SIG-M5 treated with dmso at 0.1 percent for 504 hours (cell line): ENCODE measurements at regions not wholly inside any gene's neighbourhood (a gene's known extent, or its start where the extent isn't known, plus 50 kb on each side); places are given as distances from the start of the nearest gene placed in this dataset.

Experiments
- DNase-seq: peaks from one replicate; lab custom pipeline; 2025; ENCODE audit not compliant: unreplicated experiment; lab: John Stamatoyannopoulos, UW

GRCh38 chr11:123304828-123305466 lies 109.9 kb upstream of the CLMP start:
- DNase-seq: no peak

GRCh38 chr11:123303924-123304323 lies 108.9 kb upstream of the CLMP start:
- DNase-seq: no peak

GRCh38 chr11:123302751-123303195 lies 107.7 kb upstream of the CLMP start:
- DNase-seq: peak; percentile 20

- peak; percentile 7 for DNase-seq
These were observed 106.8 kb upstream of the CLMP start for GRCh38 chr11:123301696-123302400.

GRCh38 chr11:123301013-123301591 lies 106.1 kb upstream of the CLMP start:
- no peak for DNase-seq

- no peak for DNase-seq
These were observed 104.7 kb upstream of the CLMP start for GRCh38 chr11:123299721-123300120.

- no peak for DNase-seq
These were observed 103.7 kb upstream of the CLMP start for GRCh38 chr11:123298488-123299447.

- DNase-seq: no peak
These were observed 97.6 kb upstream of the CLMP start for GRCh38 chr11:123292647-123293046.

GRCh38 chr11:123291201-123291869 lies 96.3 kb upstream of the CLMP start:
- DNase-seq: no peak

- DNase-seq: peak; percentile 15
These were observed 91.7 kb upstream of the CLMP start for GRCh38 chr11:123286761-123287160.

GRCh38 chr11:123286255-123286654 lies 91.2 kb upstream of the CLMP start:
- no peak for DNase-seq

- no peak for DNase-seq
These were observed 89.4 kb upstream of the CLMP start for GRCh38 chr11:123284454-123284853.

- no peak for DNase-seq
These were observed 87.5 kb upstream of the CLMP start for GRCh38 chr11:123282597-123282996.

GRCh38 chr11:123273616-123274015 lies 78.6 kb upstream of the CLMP start:
- no peak for DNase-seq

GRCh38 chr11:123272565-123272964 lies 77.5 kb upstream of the CLMP start:
- no peak for DNase-seq

GRCh38 chr11:123268156-123268555 lies 73.1 kb upstream of the CLMP start:
- DNase-seq: no peak

- DNase-seq: no peak
These were observed 70.9 kb upstream of the CLMP start for GRCh38 chr11:123265951-123266350.

GRCh38 chr11:123264431-123264780 lies 69.4 kb upstream of the CLMP start:
- DNase-seq: no peak

- DNase-seq: peak; percentile 45
These were observed 66.5 kb upstream of the CLMP start for GRCh38 chr11:123261345-123262106.
